ENCODE measurements at regions not wholly inside any gene's neighbourhood (a gene's known extent, or its start where the extent isn't known, plus 50 kb on each side); places are given as distances from the start of the nearest gene placed in this dataset.
A peak's percentile ranks its signal among the peaks of the same experiment; 100 is the strongest.

- Histone ChIP-seq H3K4me1 (ENCODE audit: control insufficient read depth in 1 of 2, insufficient read depth in 2 of 2, low read length in 2 of 2) (no peaks in the 10 kb centered on the region), H3K36me3 (ENCODE audit: control insufficient read depth in 1 of 2, insufficient read depth in 2 of 2, low read length in 1 of 2) (no peaks in the 10 kb centered on the region), H3K4me3 (ENCODE audit: low read length in 2 of 2) (no peak overlapping the region), H3K27ac (ENCODE audit: low read depth in 1 of 2, low read length in 2 of 2) (no peak overlapping the region), H3K9me3 (ENCODE audit: control insufficient read depth, low read length) (no peaks in the 10 kb centered on the region), H3K27me3 (ENCODE audit: control insufficient read depth in 1 of 2, insufficient read depth in 2 of 2, low read length in 1 of 2) (no peaks in the 10 kb centered on the region)
- no peak for DNase-seq
- 18 to 40% methylated on average over 2 of the region's 2 CpGs for WGBS, 2 donors
- intact Hi-C loops (cut with DNase I), result no loop called here
- ATAC-seq (ENCODE audit: low FRiP score), result no peak
Measured at GRCh38 chr5:97839341-97840086, 656.5 kb upstream of the RIOK2 start.

GRCh38 chr5:97840643-97841042 is 657.6 kb upstream of the RIOK2 start:
- ATAC-seq (ENCODE audit: low FRiP score), result no peak
- no peak overlapping the region for H3K27ac ChIP-seq (ENCODE audit: low read depth in 1 of 2, low read length in 2 of 2)
- intact Hi-C loops (cut with DNase I), result no loop called here
- H3K9me3 ChIP-seq (ENCODE audit: control insufficient read depth, low read length), result no peaks in the 10 kb centered on the region
- DNase-seq, result no peak
- no peaks in the 10 kb centered on the region for H3K4me1 ChIP-seq (ENCODE audit: control insufficient read depth in 1 of 2, insufficient read depth in 2 of 2, low read length in 2 of 2)
- 74 to 78% methylated on average over 3 of the region's 3 CpGs for WGBS, 2 donors
- H3K4me3 ChIP-seq (ENCODE audit: low read length in 2 of 2), result no peak overlapping the region
- no peaks in the 10 kb centered on the region for H3K27me3 ChIP-seq (ENCODE audit: control insufficient read depth in 1 of 2, insufficient read depth in 2 of 2, low read length in 1 of 2)
- H3K36me3 ChIP-seq (ENCODE audit: control insufficient read depth in 1 of 2, insufficient read depth in 2 of 2, low read length in 1 of 2), result no peaks in the 10 kb centered on the region

- 50 to 67% methylated on average over 1 of the region's 1 CpG for WGBS, 2 donors
Measured at GRCh38 chr5:97842687-97843086, 659.6 kb upstream of the RIOK2 start.

GRCh38 chr5:97844797-97845196 is 661.8 kb upstream of the RIOK2 start:
- Histone ChIP-seq H3K4me3 (ENCODE audit: low read length in 2 of 2) (no peak overlapping the region), H3K9me3 (ENCODE audit: control insufficient read depth, low read length) (no peaks in the 10 kb centered on the region), H3K27ac (ENCODE audit: low read depth in 1 of 2, low read length in 2 of 2) (no peak overlapping the region), H3K27me3 (ENCODE audit: control insufficient read depth in 1 of 2, insufficient read depth in 2 of 2, low read length in 1 of 2) (no peaks in the 10 kb centered on the region), H3K4me1 (ENCODE audit: control insufficient read depth in 1 of 2, insufficient read depth in 2 of 2, low read length in 2 of 2) (no peaks in the 10 kb centered on the region), H3K36me3 (ENCODE audit: control insufficient read depth in 1 of 2, insufficient read depth in 2 of 2, low read length in 1 of 2) (no peaks in the 10 kb centered on the region)
- 62 to 76% methylated on average over 4 of the region's 4 CpGs for WGBS, 2 donors
- intact Hi-C loops (cut with DNase I), result no loop called here
- DNase-seq (no peak), ATAC-seq (ENCODE audit: low FRiP score) (no peak)

More at GRCh38 chr5:97842687-97843086, 659.6 kb upstream of the RIOK2 start:
- no peaks in the 10 kb centered on the region for H3K4me1 ChIP-seq (ENCODE audit: control insufficient read depth in 1 of 2, insufficient read depth in 2 of 2, low read length in 2 of 2)
- H3K9me3 ChIP-seq (ENCODE audit: control insufficient read depth, low read length), result no peaks in the 10 kb centered on the region
- H3K27ac ChIP-seq (ENCODE audit: low read depth in 1 of 2, low read length in 2 of 2), result no peak overlapping the region
- H3K36me3 ChIP-seq (ENCODE audit: control insufficient read depth in 1 of 2, insufficient read depth in 2 of 2, low read length in 1 of 2), result no peaks in the 10 kb centered on the region
- H3K27me3 ChIP-seq (ENCODE audit: control insufficient read depth in 1 of 2, insufficient read depth in 2 of 2, low read length in 1 of 2), result no peaks in the 10 kb centered on the region
- intact Hi-C loops (cut with DNase I), result no loop called here
- ATAC-seq (ENCODE audit: low FRiP score) (no peak), DNase-seq (no peak)
- H3K4me3 ChIP-seq (ENCODE audit: low read length in 2 of 2), result no peak overlapping the region

- H3K9me3 ChIP-seq (ENCODE audit: control insufficient read depth, low read length), result no peaks in the 10 kb centered on the region
- H3K36me3 ChIP-seq (ENCODE audit: control insufficient read depth in 1 of 2, insufficient read depth in 2 of 2, low read length in 1 of 2), result no peaks in the 10 kb centered on the region
- no peak overlapping the region for H3K4me3 ChIP-seq (ENCODE audit: low read length in 2 of 2)
- intact Hi-C loops (cut with DNase I), result no loop called here
- DNase-seq (no peak), ATAC-seq (ENCODE audit: low FRiP score) (no peak)
- no peaks in the 10 kb centered on the region for H3K27me3 ChIP-seq (ENCODE audit: control insufficient read depth in 1 of 2, insufficient read depth in 2 of 2, low read length in 1 of 2)
- no peak overlapping the region for H3K27ac ChIP-seq (ENCODE audit: low read depth in 1 of 2, low read length in 2 of 2)
- H3K4me1 ChIP-seq (ENCODE audit: control insufficient read depth in 1 of 2, insufficient read depth in 2 of 2, low read length in 2 of 2), result no peaks in the 10 kb centered on the region
Measured at GRCh38 chr5:97846643-97847042, 663.6 kb upstream of the RIOK2 start.

GRCh38 chr5:97847920-97848631 is 665.0 kb upstream of the RIOK2 start:
- Histone ChIP-seq H3K4me3 (ENCODE audit: low read length in 2 of 2) (no peak overlapping the region), H3K27ac (ENCODE audit: low read depth in 1 of 2, low read length in 2 of 2) (no peak overlapping the region), H3K4me1 (ENCODE audit: control insufficient read depth in 1 of 2, insufficient read depth in 2 of 2, low read length in 2 of 2) (no peaks in the 10 kb centered on the region), H3K9me3 (ENCODE audit: control insufficient read depth, low read length) (no peaks in the 10 kb centered on the region), H3K36me3 (ENCODE audit: control insufficient read depth in 1 of 2, insufficient read depth in 2 of 2, low read length in 1 of 2) (no peaks in the 10 kb centered on the region), H3K27me3 (ENCODE audit: control insufficient read depth in 1 of 2, insufficient read depth in 2 of 2, low read length in 1 of 2) (no peaks in the 10 kb centered on the region)
- DNase-seq, result no peak
- 79 to 87% methylated on average over 2 of the region's 2 CpGs for WGBS, 2 donors
- intact Hi-C loops (cut with DNase I), result no loop called here
- ATAC-seq (ENCODE audit: low FRiP score), result no peak

- Histone ChIP-seq H3K27ac (ENCODE audit: low read depth in 1 of 2, low read length in 2 of 2) (no peak overlapping the region), H3K36me3 (ENCODE audit: control insufficient read depth in 1 of 2, insufficient read depth in 2 of 2, low read length in 1 of 2) (no peaks in the 10 kb centered on the region), H3K4me1 (ENCODE audit: control insufficient read depth in 1 of 2, insufficient read depth in 2 of 2, low read length in 2 of 2) (no peaks in the 10 kb centered on the region), H3K9me3 (ENCODE audit: control insufficient read depth, low read length) (no peaks in the 10 kb centered on the region), H3K27me3 (ENCODE audit: control insufficient read depth in 1 of 2, insufficient read depth in 2 of 2, low read length in 1 of 2) (no peaks in the 10 kb centered on the region), H3K4me3 (ENCODE audit: low read length in 2 of 2) (no peak overlapping the region)
- intact Hi-C loops (cut with DNase I), result no loop called here
- DNase-seq, result no peak
- no peak for ATAC-seq (ENCODE audit: low FRiP score)
- 76 to 84% methylated on average over 1 of the region's 1 CpG for WGBS, 2 donors
Measured at GRCh38 chr5:97851036-97851435, 668.0 kb upstream of the RIOK2 start.

GRCh38 chr5:97854871-97855762 is 672.1 kb upstream of the RIOK2 start:
- no peaks in the 10 kb centered on the region for H3K9me3 ChIP-seq (ENCODE audit: control insufficient read depth, low read length)
- peak; percentile 44 for ATAC-seq (ENCODE audit: low FRiP score)
- no peak overlapping the region for H3K27ac ChIP-seq (ENCODE audit: low read depth in 1 of 2, low read length in 2 of 2)
- no peaks in the 10 kb centered on the region for H3K36me3 ChIP-seq (ENCODE audit: control insufficient read depth in 1 of 2, insufficient read depth in 2 of 2, low read length in 1 of 2)
- no peaks in the 10 kb centered on the region for H3K27me3 ChIP-seq (ENCODE audit: control insufficient read depth in 1 of 2, insufficient read depth in 2 of 2, low read length in 1 of 2)
- WGBS, 2 donors, result 54 to 61% methylated on average over 9 of the region's 9 CpGs
- no peak overlapping the region for H3K4me3 ChIP-seq (ENCODE audit: low read length in 2 of 2)
- no peak for DNase-seq
- intact Hi-C loops (cut with DNase I), result no loop called here
- H3K4me1 ChIP-seq (ENCODE audit: control insufficient read depth in 1 of 2, insufficient read depth in 2 of 2, low read length in 2 of 2), result no peaks in the 10 kb centered on the region

Data from aorta (tissue), 5 donors.